CD4-positive, alpha-beta T cell treated with Interleukin-21 for 1 hour (primary cell): ENCODE measurements at regions not wholly inside any gene's neighbourhood (a gene's known extent, or its start where the extent isn't known, plus 50 kb on each side); places are given as distances from the start of the nearest gene placed in this dataset.
A peak's percentile ranks its signal among the peaks of the same experiment; 100 is the strongest.
"Not testable (repeated sequence)": the region's sequence is repeated elsewhere in the genome, so short reads cannot be mapped to it uniquely, and the experiment has no call there.

ENCODE experiments used
- DNase-seq: peaks from one replicate; pipeline ENCODE4 v3.0.0-alpha.2; 2020

DNA sequence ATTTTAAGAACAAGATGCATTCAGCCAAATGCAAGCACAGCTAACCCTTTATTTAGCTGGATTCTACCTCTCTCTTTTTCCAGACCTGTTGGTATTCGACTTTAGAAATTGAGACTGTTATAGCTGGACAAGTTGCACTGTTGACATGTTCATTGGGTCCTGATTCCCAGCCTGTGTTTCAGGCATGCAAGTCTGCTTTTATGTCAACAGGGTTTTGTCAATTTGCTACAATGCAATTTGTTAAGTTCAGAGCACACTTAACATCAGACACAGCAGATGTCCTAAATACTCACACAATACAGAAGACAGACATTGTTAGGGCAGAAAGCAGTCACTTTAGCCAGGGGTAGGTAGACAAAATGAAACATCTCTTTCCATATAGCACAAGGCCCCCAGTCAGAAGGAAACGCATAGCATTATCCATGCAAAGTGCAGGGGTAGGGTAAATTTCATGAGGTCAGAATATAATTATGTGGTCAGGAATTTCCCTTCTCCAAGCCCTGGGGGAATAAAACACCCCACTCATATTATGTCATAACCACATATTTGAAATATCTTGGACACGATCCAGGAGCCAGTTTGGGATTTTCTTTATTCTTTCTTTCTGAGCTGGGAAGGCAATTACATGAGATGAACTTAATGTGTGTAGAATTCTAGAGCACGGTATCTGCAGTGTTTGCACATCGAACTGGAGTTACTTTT, 504.1 kb downstream of the NTRK3 start:
- DNase-seq: no peak

DNA sequence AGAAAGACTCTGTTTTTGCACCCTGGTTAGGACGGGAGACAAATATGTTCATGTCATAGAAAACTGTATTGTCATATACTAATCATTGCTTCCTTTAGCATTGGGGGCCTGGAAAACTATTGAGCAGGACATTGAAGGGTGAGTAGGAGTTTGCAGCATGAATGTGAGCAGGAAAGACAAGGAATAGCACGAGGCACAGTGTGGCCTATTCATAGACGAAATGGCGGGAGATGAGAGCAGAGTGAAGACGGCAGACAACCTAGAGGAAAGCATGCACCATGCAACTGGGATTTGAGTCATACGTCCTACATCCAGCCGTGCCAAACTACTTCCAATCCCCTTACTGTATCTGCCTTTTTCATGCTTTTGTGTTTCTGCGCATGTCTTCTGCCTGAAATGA, 508.1 kb downstream of the NTRK3 start:
- no peak for DNase-seq

- no peak for DNase-seq
Observed at GRCh38 chr15:87747087-87747486, 509.5 kb downstream of the NTRK3 start.

DNA sequence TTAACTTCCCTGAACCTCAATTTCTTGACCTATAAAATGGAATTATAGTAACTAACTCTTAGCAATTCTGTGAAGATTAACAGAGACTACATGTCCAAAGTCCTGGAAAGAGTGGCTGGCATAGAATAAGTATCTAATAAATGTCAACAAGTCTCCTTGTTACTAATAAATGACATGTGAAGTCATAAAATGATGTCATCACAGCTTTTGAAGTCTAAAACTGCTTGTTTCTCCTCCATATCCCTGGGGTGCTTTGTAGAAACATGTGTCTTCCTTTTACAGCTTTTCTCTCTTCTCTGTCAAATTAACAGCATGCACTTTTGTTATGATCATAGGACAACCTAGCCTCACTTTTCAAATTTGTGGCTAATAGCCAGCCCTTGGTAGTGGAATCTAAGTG, 510.2 kb downstream of the NTRK3 start:
- no peak for DNase-seq

DNA sequence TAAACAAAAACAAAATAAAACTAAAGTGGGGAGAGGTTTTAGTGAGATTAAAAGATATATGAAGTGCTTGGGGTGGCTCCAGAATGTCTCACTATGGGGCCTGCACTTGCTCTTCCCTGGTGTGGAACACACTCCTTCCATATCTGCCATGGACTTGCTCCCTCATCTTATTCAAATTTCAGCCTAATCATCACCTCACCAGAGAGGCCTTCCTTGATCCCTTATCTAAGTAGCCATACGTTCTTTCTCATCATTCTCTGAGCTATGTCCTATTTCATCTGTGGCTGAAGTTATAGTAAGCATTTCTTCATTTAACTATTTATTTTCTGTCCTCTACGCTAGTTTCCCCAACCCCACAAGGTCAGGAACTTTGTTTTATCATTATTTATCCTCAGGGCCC, 511.7 kb downstream of the NTRK3 start:
- no peak for DNase-seq

DNA sequence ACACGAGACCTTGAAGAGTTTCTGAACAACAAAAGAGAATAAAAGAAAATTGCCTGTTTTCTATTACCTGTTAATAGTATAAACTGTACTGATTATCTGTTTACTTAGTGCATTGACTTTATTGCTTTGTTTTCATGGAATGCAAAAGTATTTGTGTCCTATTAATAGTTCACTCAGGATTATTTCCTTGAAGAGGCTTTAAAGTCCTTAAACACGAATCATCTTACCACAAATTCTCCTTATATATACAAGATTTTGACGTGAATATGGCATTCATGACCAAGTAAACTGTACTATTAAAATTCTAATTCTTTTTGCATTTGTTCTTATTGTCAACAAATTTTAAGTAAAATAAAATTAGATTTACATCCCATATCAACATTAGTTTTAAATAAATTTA, 513.0 kb downstream of the NTRK3 start:
- no peak for DNase-seq

DNA sequence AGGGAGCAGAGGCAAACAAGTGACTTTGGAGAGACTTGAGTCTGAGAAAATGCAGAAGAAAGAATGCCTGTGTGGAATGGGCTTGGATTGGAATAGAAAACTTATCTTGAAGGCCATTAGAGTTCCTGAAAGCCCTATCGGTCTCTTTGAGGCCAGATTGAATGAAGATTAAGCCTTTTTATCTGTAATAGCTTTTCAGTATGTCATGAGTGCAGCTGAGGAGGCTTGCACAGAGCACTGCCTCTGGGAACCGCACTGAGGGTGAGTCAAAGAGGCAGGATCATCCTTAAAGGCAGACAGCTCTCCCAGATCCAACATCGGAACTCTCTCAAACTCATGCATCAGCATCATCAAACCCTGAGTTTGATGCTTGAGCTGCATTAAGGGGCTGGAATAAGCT, 515.2 kb downstream of the NTRK3 start:
- no peak for DNase-seq

GRCh38 chr15:87740655-87741344, 515.7 kb downstream of the NTRK3 start:
- DNase-seq: no peak

DNA sequence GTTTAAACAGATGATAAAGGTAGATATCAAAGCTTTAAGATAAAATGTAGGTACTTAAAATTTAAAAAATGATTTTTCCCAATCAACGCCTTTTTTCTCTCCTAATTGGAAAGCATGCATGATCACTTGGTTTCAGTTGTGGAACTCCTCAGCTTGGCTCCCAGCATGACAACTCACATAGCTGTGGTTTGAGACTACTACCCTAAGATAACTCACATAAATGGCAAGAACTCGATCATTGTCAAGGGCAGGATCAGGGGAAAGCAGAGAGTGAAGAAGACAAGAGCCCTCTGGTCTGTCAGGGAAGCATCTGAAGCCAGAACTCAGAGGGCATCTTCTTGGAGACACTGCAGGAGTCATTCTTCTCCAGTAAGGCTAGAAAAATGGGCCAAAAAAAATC, 516.7 kb downstream of the NTRK3 start:
- no peak for DNase-seq

DNA sequence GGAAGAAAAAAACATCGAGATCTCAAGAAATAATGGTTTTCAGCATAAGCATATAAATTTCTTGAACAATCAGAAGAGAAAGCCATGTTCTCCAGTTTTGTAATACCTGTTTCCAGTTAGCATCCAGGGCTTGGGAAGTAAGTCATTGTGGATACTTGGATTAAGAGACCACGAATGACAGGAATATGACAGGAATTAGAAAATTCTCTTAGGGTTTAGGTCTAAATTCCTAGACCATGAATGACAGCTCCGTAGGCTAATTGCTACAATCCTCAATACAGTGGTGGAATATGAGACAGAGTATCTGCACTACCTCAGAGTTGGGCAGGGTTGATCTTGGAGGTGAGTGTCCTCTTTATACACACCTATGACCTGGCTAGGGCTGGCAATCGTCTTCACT, 517.5 kb downstream of the NTRK3 start:
- no peak for DNase-seq

DNA sequence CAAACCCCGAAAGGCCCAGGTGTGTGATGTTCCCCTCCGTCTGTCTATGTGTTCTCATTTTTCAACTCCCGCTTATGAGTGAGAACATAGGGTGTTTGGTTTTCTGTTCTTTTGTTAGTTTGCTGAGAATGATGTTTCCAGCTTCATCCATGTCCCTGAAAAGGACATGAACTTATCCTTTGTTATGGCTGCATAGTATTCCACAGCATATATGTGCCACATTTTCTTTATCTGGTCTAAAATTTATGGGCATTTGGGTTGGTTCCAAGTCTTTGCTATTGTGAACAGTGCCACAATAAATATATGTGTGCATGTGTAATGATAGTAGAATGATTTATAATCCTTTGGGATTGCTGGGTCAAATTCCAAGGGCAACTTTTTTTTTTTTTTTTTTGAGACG, 519.1 kb downstream of the NTRK3 start:
- not testable (repeated sequence) for DNase-seq

- peak; percentile 6 for DNase-seq
Observed at GRCh38 chr15:87736891-87737389, 519.6 kb downstream of the NTRK3 start.

DNA sequence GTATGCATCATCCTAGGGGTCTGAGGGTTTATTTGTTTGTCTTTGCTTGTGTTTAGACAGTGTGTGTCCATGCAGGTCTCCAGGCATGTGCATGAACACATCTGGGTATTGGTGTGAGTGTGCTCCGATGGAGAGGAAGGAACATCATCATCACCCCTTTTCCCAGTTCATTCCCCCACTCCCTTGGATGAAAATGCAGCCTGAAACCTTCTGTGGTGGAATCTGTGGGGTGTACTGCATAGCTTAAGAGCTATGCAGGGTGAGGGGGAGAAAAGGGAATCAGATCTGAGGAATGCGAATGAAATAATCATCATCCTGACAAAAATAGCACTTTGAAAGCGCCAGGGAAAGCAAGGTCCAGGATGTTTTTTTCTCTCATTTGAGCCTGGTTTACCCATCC, 520.1 kb downstream of the NTRK3 start:
- DNase-seq: no peak

GRCh38 chr15:87735522-87735921, 521.0 kb downstream of the NTRK3 start:
- DNase-seq: no peak

- DNase-seq: no peak
Observed at GRCh38 chr15:87734571-87735373, 521.8 kb downstream of the NTRK3 start.

DNA sequence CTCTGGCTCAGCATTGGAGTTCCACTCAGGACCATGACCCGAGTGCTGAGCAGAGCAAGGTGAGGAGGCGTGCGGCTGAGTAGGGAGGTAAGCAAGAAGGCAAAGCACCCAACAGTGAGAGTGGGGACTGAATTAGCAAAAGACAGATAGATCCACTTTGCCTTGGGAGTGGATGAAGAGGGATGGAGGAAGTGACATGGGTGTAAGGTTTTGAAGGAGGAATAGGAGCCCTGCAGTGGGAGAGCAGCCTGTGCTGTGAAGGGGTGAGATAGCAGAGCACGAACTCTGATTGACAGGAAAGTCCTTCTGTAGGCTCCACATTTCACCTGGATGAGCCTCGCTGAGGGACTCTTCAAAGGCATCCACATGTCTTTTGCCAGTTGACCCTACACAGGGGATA, 522.6 kb downstream of the NTRK3 start:
- no peak for DNase-seq

DNA sequence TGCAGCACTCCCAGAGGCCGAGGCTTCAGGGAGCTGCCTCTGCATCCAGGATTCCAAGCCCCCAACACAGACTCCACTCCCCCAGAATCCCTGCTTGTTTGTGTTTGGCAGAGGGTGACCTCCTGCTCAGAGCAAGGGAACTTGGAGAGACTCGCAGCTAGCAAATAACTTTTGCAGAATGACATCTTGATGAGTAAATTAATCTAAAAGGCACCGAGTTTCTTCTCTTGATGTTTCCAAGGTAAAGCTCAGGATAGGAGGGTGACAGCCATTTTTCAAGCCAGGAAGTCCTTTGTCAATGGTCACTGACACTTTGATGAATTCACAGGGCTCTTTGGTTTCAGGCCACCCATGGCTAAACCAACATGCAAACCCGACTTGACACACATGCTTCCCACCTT, 523.0 kb downstream of the NTRK3 start:
- no peak for DNase-seq

GRCh38 chr15:87732976-87733375, 523.6 kb downstream of the NTRK3 start:
- DNase-seq: no peak

- no peak for DNase-seq
Observed at GRCh38 chr15:87731630-87732029, 524.9 kb downstream of the NTRK3 start.

DNA sequence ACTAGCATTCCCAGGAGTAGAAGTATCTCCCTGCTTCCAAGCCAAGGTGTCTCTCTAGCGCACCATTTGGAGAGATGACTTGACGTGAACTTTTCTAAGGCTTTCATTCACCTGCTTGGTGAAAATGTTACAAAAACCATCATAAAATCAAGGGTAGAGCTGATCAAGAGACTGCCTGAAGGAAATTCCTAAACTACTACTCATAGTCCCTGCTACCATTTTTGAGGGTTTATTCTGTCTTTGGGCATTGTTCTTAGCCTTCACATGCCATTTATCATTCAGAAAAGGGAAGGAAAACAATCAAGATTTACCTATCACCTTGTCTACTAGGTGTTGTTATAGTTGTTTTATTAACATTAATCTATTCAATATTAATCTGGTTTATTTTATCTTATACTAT, 525.8 kb downstream of the NTRK3 start:
- no peak for DNase-seq

DNA sequence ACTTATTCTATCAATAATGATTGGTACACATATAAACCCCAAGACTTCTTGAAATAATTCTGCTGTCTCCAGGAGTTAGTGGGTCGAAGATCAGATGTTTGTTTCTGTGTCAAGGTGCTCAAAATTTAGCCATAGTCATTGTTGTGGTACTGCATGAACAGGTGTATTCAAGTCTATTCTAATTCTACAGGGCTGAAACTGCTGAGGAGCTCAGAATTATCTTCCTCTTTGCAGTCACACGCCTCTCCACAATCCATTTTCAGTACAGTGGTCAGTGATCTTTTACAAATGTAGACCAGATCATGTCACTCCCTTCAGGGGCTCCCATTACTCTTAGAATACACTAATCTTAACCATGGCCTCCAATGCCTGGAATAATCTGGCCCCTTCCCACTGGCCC, 527.5 kb downstream of the NTRK3 start:
- DNase-seq: no peak

DNA sequence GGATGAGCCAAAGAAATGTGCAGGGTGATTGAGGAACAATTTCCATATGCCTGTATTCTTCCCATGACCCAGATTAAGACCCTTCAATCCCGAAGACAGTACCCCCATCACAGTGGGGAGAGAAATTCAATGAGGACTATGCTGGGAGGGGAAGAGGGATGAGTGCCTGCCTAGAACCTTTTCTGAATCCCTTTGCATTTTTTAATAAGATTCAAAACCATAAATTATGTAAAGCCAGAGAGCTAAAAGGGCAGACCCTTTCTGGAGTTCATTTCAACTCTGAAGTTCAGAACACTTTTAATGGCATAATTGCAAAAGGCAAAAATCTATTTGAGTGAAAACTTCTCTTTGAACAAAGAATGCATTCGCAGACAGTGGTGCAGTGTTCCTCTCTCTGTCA, 529.5 kb downstream of the NTRK3 start:
- DNase-seq: no peak

- DNase-seq: no peak
Observed at GRCh38 chr15:87724330-87724729, 532.2 kb downstream of the NTRK3 start.
